HG03064 (cell line): ENCODE measurements at regions not wholly inside any gene's neighbourhood (a gene's known extent, or its start where the extent isn't known, plus 50 kb on each side); places are given as distances from the start of the nearest gene placed in this dataset.
"Not testable (repeated sequence)": the region's sequence is repeated elsewhere in the genome, so short reads cannot be mapped to it uniquely, and the experiment has no call there.

Experiments used
- ATAC-seq: cut with Tn5 transposase; IDR thresholded peaks from one replicate; pipeline ENCODE4 v1.9.1; 2021; ENCODE audit warnings: low read depth; ENCODE audit not compliant: unreplicated experiment

- no peak for ATAC-seq
Observed at GRCh38 chr7:130789436-130789835, 55.4 kb upstream of the KLF14 start.

GRCh38 chr7:130791746-130792145 lies 57.7 kb upstream of the KLF14 start:
- no peak for ATAC-seq

- ATAC-seq = no peak
Observed at GRCh38 chr7:130793855-130794618, 60.0 kb upstream of the KLF14 start.

GRCh38 chr7:130794619-130794922 lies 60.6 kb upstream of the KLF14 start:
- ATAC-seq = no peak

GRCh38 chr7:130796425-130796824 lies 62.4 kb upstream of the KLF14 start:
- not testable (repeated sequence) for ATAC-seq

- ATAC-seq = no peak
Observed at GRCh38 chr7:130803127-130803526, 69.1 kb upstream of the KLF14 start.

- no peak for ATAC-seq
Observed at GRCh38 chr7:130804220-130804619, 70.2 kb upstream of the KLF14 start.

GRCh38 chr7:130812819-130813218 lies 78.8 kb upstream of the KLF14 start:
- ATAC-seq = not testable (repeated sequence)

- no peak for ATAC-seq
Observed at GRCh38 chr7:130814778-130815335, 80.8 kb upstream of the KLF14 start.

- ATAC-seq = no peak
Observed at GRCh38 chr7:130818056-130818455, 84.0 kb upstream of the KLF14 start.

GRCh38 chr7:130821864-130822263 lies 87.9 kb upstream of the KLF14 start:
- ATAC-seq = no peak

GRCh38 chr7:130822642-130823041 lies 88.6 kb upstream of the KLF14 start:
- no peak for ATAC-seq

- ATAC-seq = no peak
Observed at GRCh38 chr7:130823060-130823459, 89.1 kb upstream of the KLF14 start.

GRCh38 chr7:130825819-130826218 lies 91.8 kb upstream of the KLF14 start:
- no peak for ATAC-seq

- ATAC-seq = no peak
Observed at GRCh38 chr7:130829415-130829814, 95.4 kb upstream of the KLF14 start.

GRCh38 chr7:130831322-130831721 lies 97.3 kb upstream of the KLF14 start:
- ATAC-seq = no peak

GRCh38 chr7:130831817-130832481 lies 97.9 kb upstream of the KLF14 start:
- ATAC-seq = no peak

- no peak for ATAC-seq
Observed at GRCh38 chr7:130838738-130839137, 104.7 kb upstream of the KLF14 start.

GRCh38 chr7:130840599-130840998 lies 106.6 kb upstream of the KLF14 start:
- no peak for ATAC-seq

- no peak for ATAC-seq
Observed at GRCh38 chr7:130841416-130841815, 107.4 kb upstream of the KLF14 start.

- ATAC-seq = no peak
Observed at GRCh38 chr7:130843703-130844102, 109.7 kb upstream of the KLF14 start.
